Endodermal cell (in vitro differentiated cells): ENCODE measurements at regions not wholly inside any gene's neighbourhood (a gene's known extent, or its start where the extent isn't known, plus 50 kb on each side); places are given as distances from the start of the nearest gene placed in this dataset.

Experiments
- DNase-seq: peaks from one replicate; pipeline ENCODE4 v3.0.0-alpha.2; 2017
- H3K27ac ChIP-seq: 2 replicates; pipeline ENCODE4 v1.5.1; 2013; ENCODE audit warnings: mild to moderate bottlenecking, low read depth, low read length, moderate library complexity
- H3K27me3 ChIP-seq: 2 replicates; pipeline ENCODE4 v1.6.1; 2013; ENCODE audit warnings: mild to moderate bottlenecking, low read length, moderate library complexity; ENCODE audit not compliant: insufficient read depth, control insufficient read depth, poor library complexity, severe bottlenecking
- H3K36me3 ChIP-seq: 2 replicates; pipeline ENCODE4 v1.7.0; 2013; ENCODE audit warnings: mild to moderate bottlenecking, low read length, moderate library complexity; ENCODE audit not compliant: control insufficient read depth, insufficient read depth
- H3K4me1 ChIP-seq: one replicate; pipeline ENCODE4 v1.7.0; 2013; ENCODE audit warnings: low read length; ENCODE audit not compliant: control insufficient read depth, insufficient read depth
- H3K4me3 ChIP-seq: 2 replicates; pipeline ENCODE4 v1.5.1; 2013; ENCODE audit warnings: mild to moderate bottlenecking, low read length, moderate library complexity
- H3K9ac ChIP-seq: 2 replicates; pipeline ENCODE4 v1.6.1; 2013; ENCODE audit warnings: mild to moderate bottlenecking, low read length, moderate library complexity; ENCODE audit not compliant: poor library complexity, severe bottlenecking; ENCODE audit errors: extremely low read depth
- H3K9me3 ChIP-seq: 2 replicates; pipeline ENCODE4 v1.6.1; 2013; ENCODE audit warnings: mild to moderate bottlenecking, low read length, moderate library complexity; ENCODE audit not compliant: control insufficient read depth
- H3K27ac Mint-ChIP-seq: 2 replicates; pipeline ENCODE4 v1.8.0; 2020; ENCODE audit warnings: mixed read lengths
- H3K27me3 Mint-ChIP-seq: 2 replicates; pipeline ENCODE4 v1.8.0; 2021; ENCODE audit warnings: mild to moderate bottlenecking, mixed read lengths; ENCODE audit not compliant: insufficient read depth
- H3K36me3 Mint-ChIP-seq: 2 replicates; pipeline ENCODE4 v1.8.0; 2020; ENCODE audit warnings: low read depth, mixed read lengths
- H3K4me1 Mint-ChIP-seq: 2 replicates; pipeline ENCODE4 v1.8.0; 2020; ENCODE audit warnings: mixed read lengths
- H3K4me3 Mint-ChIP-seq: 2 replicates; pipeline ENCODE4 v1.8.0; 2020; ENCODE audit warnings: mild to moderate bottlenecking, moderate library complexity, mixed read lengths
- H3K9me3 Mint-ChIP-seq: 2 replicates; pipeline ENCODE4 v1.8.0; 2020; ENCODE audit warnings: mild to moderate bottlenecking, mixed read lengths
- WGBS, 2 experiments: methylation state at CpG; one replicate each; pipeline versions ENCODE4 v1.1.5 to v1.1.7; 2013; ENCODE audit warnings: missing lambda C conversion rate in 2 of 2, mixed read lengths in 1 of 2; ENCODE audit not compliant: insufficient coverage in 1 of 2, insufficient read length in 1 of 2; 5-methylcytosine and 5-hydroxymethylcytosine counted together
- TF ChIP-seq, protein P1 (sequence below): fragments of 200-600 bp; sonication (generic); conservative IDR thresholded peaks from 2 replicates; pipeline ENCODE4 v1.5.0; 2021; ENCODE audit warnings: antibody characterized with exemption, mild to moderate bottlenecking

DNA sequence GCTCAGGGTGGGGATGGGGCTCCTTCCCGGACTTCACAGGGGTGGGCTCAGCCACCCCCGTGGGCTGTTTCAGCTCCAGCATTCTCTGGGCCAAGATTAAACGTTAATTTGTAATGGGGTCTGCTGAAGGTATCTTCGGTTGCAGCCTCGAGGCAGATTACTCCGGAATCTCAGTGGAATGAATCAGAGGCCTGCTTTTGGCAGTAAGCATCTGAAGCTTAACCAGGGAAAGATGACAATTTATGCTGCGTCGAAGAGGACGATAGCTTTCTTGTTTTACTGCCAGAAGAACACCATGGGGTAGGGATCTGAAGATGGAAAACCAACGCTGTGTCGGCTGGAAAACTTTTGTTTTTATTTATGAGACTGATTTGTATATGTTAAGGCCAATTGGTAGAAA, 129.2 kb upstream of the MSX1 start:
- TF ChIP-seq, protein P1, sequence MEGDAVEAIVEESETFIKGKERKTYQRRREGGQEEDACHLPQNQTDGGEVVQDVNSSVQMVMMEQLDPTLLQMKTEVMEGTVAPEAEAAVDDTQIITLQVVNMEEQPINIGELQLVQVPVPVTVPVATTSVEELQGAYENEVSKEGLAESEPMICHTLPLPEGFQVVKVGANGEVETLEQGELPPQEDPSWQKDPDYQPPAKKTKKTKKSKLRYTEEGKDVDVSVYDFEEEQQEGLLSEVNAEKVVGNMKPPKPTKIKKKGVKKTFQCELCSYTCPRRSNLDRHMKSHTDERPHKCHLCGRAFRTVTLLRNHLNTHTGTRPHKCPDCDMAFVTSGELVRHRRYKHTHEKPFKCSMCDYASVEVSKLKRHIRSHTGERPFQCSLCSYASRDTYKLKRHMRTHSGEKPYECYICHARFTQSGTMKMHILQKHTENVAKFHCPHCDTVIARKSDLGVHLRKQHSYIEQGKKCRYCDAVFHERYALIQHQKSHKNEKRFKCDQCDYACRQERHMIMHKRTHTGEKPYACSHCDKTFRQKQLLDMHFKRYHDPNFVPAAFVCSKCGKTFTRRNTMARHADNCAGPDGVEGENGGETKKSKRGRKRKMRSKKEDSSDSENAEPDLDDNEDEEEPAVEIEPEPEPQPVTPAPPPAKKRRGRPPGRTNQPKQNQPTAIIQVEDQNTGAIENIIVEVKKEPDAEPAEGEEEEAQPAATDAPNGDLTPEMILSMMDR: no peak
- Histone ChIP-seq H3K4me1 (no peaks in the 10 kb centered on the region), H3K9ac (no peak overlapping the region), H3K27ac (no peak overlapping the region), H3K9me3 (peaks cover 16% of the 10 kb centered on the region), H3K27me3 (no peaks in the 10 kb centered on the region), H3K36me3 (no peaks in the 10 kb centered on the region), H3K4me3 (no peak overlapping the region)
- 92 to 93% methylated on average over 7 to 11 of the region's 11 CpGs for WGBS, 2 experiments
- peaks cover 19% of the 10 kb centered on the region for H3K9me3 Mint-ChIP-seq
- peaks cover 17% of the 10 kb centered on the region for H3K36me3 Mint-ChIP-seq
- no peak overlapping the region for H3K4me3 Mint-ChIP-seq
- no peak overlapping the region for H3K27ac Mint-ChIP-seq
- no peak for DNase-seq
- H3K27me3 Mint-ChIP-seq: peaks cover 4% of the 10 kb centered on the region
- no peaks in the 10 kb centered on the region for H3K4me1 Mint-ChIP-seq

DNA sequence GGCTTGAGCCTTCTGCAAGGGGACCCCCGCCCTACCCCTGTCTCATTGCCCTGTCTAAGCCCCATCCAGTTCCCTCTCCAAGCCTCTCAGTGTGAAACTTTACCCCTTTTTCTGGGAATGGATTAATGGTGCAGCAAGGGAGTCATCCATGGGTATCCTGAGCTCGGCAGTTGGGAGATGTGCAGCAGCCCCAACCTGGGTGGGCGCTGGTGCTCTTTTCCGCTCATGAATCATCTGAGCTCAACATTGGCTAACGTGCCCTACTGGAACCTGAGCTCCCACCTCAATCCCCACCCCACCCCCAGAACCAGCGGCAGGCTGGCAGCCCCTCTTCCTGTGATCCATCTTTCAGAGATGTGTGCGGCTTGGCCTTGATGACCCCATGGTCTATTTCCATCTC, 130.3 kb upstream of the MSX1 start:
- Mint-ChIP-seq H3K27me3 (peaks cover 4% of the 10 kb centered on the region), H3K36me3 (peaks cover 18% of the 10 kb centered on the region), H3K4me1 (no peaks in the 10 kb centered on the region), H3K4me3 (no peak overlapping the region), H3K9me3 (peaks cover 25% of the 10 kb centered on the region), H3K27ac (no peak overlapping the region)
- Histone ChIP-seq H3K27me3 (no peaks in the 10 kb centered on the region), H3K36me3 (no peaks in the 10 kb centered on the region), H3K4me1 (no peaks in the 10 kb centered on the region), H3K9me3 (peaks cover 24% of the 10 kb centered on the region), H3K27ac (no peak overlapping the region), H3K9ac (no peak overlapping the region), H3K4me3 (no peak overlapping the region)
- TF ChIP-seq, protein P1: no peak
- WGBS, 2 experiments: 89 to 100% methylated on average over 1 to 7 of the region's 7 CpGs
- no peak for DNase-seq

DNA sequence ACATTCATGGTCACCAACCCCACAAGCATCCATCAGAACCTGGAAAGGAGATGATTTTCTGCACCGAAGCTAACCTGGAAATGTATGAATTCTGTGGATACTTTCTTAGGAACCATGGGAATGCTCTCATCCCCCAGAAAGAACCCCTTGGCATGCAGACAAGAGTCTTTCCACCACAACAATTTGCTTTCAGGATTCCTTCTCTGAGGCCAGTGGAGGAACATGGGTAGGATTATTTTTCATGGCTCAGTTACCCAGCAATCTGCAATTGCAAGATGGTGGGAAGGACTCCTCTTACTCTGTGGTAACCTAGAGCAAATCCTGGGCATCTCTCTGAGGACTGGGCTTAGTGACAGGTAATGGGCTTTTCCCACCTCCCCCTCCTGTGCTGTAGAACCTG, 131.9 kb upstream of the MSX1 start:
- TF ChIP-seq, protein P1: no peak
- WGBS, 2 experiments: 100% methylated on average over 1 of the region's 1 CpG; no CpG with 5 or more reads in 1 of the 2 experiments
- H3K36me3 Mint-ChIP-seq: peaks cover 18% of the 10 kb centered on the region
- H3K9ac ChIP-seq: no peak overlapping the region
- no peak for DNase-seq
- peaks cover 32% of the 10 kb centered on the region for H3K9me3 ChIP-seq
- no peak overlapping the region for H3K4me3 ChIP-seq
- H3K27ac Mint-ChIP-seq: no peak overlapping the region
- no peak overlapping the region for H3K4me3 Mint-ChIP-seq
- H3K27me3 Mint-ChIP-seq: peaks cover 6% of the 10 kb centered on the region
- no peak overlapping the region for H3K27ac ChIP-seq
- peaks cover 42% of the 10 kb centered on the region for H3K9me3 Mint-ChIP-seq
- H3K36me3 ChIP-seq: no peaks in the 10 kb centered on the region
- H3K27me3 ChIP-seq: no peaks in the 10 kb centered on the region
- no peaks in the 10 kb centered on the region for H3K4me1 Mint-ChIP-seq
- H3K4me1 ChIP-seq: no peaks in the 10 kb centered on the region
